GM12875 (cell line): ENCODE measurements at regions not wholly inside any gene's neighbourhood (a gene's known extent, or its start where the extent isn't known, plus 50 kb on each side); places are given as distances from the start of the nearest gene placed in this dataset.
"Not testable (repeated sequence)": the region's sequence is repeated elsewhere in the genome, so short reads cannot be mapped to it uniquely, and the experiment has no call there.

Experiments used
- H3K4me3 ChIP-seq: one replicate; pipeline ENCODE4 v1.5.1; 2011; ENCODE audit warnings: low read depth, low read length, control low read depth
- CTCF ChIP-seq: IDR thresholded peaks from 2 replicates; pipeline ENCODE4 v1.5.1; 2011; ENCODE audit warnings: low read depth, mild to moderate bottlenecking, control low read depth, inconsistent platforms, low read length, moderate library complexity, borderline replicate concordance; ENCODE audit not compliant: insufficient read depth

- no peak for TF ChIP-seq CTCF
- H3K4me3 ChIP-seq: no peak overlapping the region
Observed at GRCh38 chr2:128667391-128667790, 348.7 kb upstream of the HS6ST1 start.

DNA sequence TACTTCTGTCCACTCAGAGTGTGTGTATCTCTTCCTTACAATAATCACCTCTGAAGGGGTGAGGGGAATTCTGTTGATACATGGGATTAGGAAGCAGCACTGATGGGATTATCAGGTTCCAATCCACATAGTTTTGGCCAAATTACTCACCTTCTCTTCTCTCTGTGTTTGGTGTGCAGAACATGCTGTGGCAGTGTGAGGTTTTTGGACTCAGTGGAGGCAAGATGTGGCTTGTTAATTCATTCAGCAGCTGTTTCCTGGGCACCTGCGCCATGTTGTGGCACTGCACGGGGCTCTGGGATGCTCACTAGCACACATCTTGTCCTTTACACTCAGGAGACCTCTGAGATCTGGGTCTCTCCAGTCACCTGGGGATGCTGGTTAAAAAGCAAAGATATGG lies 350.3 kb upstream of the HS6ST1 start:
- no peak overlapping the region for H3K4me3 ChIP-seq
- TF ChIP-seq CTCF: no peak

GRCh38 chr2:128670066-128670465 lies 351.4 kb upstream of the HS6ST1 start:
- no peak overlapping the region for H3K4me3 ChIP-seq
- no peak for TF ChIP-seq CTCF

DNA sequence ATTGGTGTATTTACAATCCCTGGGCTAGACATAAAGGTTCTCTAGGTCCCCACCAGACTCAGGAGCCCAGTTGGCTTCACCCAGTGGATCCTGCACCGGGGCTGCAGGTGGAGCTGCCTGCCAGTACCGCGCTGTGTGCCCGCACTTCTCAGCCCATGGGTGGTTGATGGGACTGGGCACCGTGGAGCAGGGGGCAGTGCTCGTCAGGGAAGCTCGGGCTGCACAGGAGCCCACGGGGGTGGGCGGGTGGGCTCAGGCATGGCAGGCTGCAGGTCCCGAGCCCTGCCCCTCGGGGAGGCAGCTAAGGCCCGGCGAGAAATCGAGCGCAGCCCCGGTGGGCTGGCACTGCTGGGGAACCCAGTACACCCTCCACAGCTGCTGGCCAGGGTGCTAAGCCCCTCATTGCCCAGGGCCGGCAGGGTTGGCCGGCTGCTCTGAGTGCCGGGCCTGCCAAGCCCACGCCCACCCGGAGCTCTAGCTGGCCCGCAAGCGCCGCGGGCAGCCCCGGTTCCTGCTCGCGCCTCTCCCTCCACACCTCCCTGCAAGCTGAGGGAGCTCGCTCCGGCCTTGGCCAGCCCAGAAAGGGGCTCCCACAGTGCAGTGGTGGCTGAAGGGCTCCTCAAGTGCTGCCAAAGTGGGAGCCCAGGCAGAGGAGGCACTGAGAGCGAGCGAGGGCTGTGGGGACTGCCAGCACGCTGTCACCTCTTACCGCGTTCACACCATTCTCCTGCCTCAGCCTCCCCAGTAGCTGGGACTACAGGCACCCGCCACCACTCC lies 353.5 kb upstream of the HS6ST1 start:
- H3K4me3 ChIP-seq: not testable (repeated sequence)

DNA sequence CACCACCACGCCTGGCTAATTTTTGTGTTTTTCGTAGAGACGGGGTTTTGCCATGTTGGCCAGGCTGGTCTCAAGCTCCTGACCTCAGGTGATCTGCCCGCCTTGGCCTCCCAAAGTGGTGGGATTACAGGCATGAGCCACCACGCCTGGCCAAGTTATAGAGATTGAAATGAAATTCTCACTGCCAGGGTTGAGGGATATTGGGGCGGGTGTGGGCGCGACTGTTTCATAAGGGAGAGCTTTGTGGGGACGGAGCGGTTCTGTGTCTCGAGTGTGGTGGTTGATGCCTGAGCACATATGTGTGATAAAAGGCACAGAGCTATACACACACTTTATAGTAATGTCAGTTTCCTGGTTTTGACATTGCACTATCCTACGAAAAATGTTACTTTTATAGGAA lies 361.0 kb upstream of the HS6ST1 start:
- H3K4me3 ChIP-seq: not testable (repeated sequence)

GRCh38 chr2:128681507-128681906 lies 362.8 kb upstream of the HS6ST1 start:
- TF ChIP-seq CTCF: no peak
- no peak overlapping the region for H3K4me3 ChIP-seq

GRCh38 chr2:128682266-128682665 lies 363.6 kb upstream of the HS6ST1 start:
- no peak overlapping the region for H3K4me3 ChIP-seq
- TF ChIP-seq CTCF: no peak

DNA sequence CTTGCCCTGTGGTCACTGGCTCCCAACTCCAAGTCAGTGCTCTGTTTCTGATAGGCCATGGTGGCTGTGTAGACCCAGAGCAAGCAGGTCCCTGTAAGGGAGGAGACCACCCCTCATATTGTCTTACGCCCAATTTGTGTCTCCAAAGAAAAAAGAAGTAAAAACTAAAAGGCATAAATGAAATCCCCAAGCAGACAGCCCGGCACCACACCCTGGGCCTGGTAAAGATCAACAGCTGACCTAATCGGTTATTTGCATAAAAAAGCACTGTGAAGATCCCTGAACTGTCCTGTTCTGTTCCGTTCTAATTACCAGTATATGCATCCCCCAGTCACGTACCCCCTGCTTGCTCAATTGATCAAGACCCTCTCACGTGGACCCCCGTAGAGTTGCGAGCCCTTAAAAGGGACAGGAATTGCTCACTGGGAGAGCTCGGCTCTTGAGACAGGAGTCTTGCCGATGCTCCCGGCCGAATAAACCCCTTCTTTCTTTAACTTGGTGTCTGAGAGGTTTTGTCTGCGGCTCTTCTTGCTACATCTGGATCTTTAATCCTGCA lies 364.1 kb upstream of the HS6ST1 start:
- no peak for TF ChIP-seq CTCF
- H3K4me3 ChIP-seq: no peak overlapping the region
